Astrocyte of the hippocampus (primary cell): ENCODE measurements at regions not wholly inside any gene's neighbourhood (a gene's known extent, or its start where the extent isn't known, plus 50 kb on each side); places are given as distances from the start of the nearest gene placed in this dataset.
A peak's percentile ranks its signal among the peaks of the same experiment; 100 is the strongest.

Experiments used
- DNase-seq: peaks from one replicate; pipeline ENCODE4 v3.0.0; 2011; ENCODE audit warnings: low read depth, low spot score

- no peak for DNase-seq
These were observed 303.9 kb upstream of the TBC1D5 start for GRCh38 chr3:18046131-18046915.

GRCh38 chr3:18044971-18045880 is 302.8 kb upstream of the TBC1D5 start:
- DNase-seq: no peak

- DNase-seq: no peak
These were observed 301.8 kb upstream of the TBC1D5 start for GRCh38 chr3:18044191-18044590.

GRCh38 chr3:18036450-18036815 is 294.0 kb upstream of the TBC1D5 start:
- no peak for DNase-seq

GRCh38 chr3:18035641-18036449 is 293.4 kb upstream of the TBC1D5 start:
- peak; percentile 7 for DNase-seq

GRCh38 chr3:18033581-18034108 is 291.2 kb upstream of the TBC1D5 start:
- no peak for DNase-seq

- DNase-seq: no peak
These were observed 288.0 kb upstream of the TBC1D5 start for GRCh38 chr3:18030371-18030870.

- DNase-seq: peak; percentile 47
These were observed 284.9 kb upstream of the TBC1D5 start for GRCh38 chr3:18027161-18027939.

- no peak for DNase-seq
These were observed 282.3 kb upstream of the TBC1D5 start for GRCh38 chr3:18024715-18025114.

GRCh38 chr3:18019161-18019495 is 276.7 kb upstream of the TBC1D5 start:
- no peak for DNase-seq

GRCh38 chr3:18018491-18019160 is 276.2 kb upstream of the TBC1D5 start:
- peak; percentile 28 for DNase-seq

GRCh38 chr3:18016366-18016765 is 273.9 kb upstream of the TBC1D5 start:
- DNase-seq: no peak

GRCh38 chr3:18012933-18013332 is 270.5 kb upstream of the TBC1D5 start:
- DNase-seq: no peak

GRCh38 chr3:18012436-18012835 is 270.0 kb upstream of the TBC1D5 start:
- DNase-seq: no peak

- no peak for DNase-seq
These were observed 269.0 kb upstream of the TBC1D5 start for GRCh38 chr3:18011387-18011786.

- no peak for DNase-seq
These were observed 267.6 kb upstream of the TBC1D5 start for GRCh38 chr3:18010001-18010400.

- DNase-seq: no peak
These were observed 266.4 kb upstream of the TBC1D5 start for GRCh38 chr3:18008706-18009368.

GRCh38 chr3:18007980-18008379 is 265.5 kb upstream of the TBC1D5 start:
- peak; percentile 63 for DNase-seq

- no peak for DNase-seq
These were observed 253.3 kb upstream of the TBC1D5 start for GRCh38 chr3:17995769-17996168.

GRCh38 chr3:17994167-17994566 is 251.7 kb upstream of the TBC1D5 start:
- DNase-seq: no peak
